Gastrocnemius medialis (tissue), 4 donors: ENCODE measurements at regions not wholly inside any gene's neighbourhood (a gene's known extent, or its start where the extent isn't known, plus 50 kb on each side); places are given as distances from the start of the nearest gene placed in this dataset.

Source experiments
- CTCF ChIP-seq, 5 experiments: fragments of 450-650 bp in 3 of 5; fragments of 200-600 bp in 2 of 5; sonication (generic) in 2 of 5; IDR thresholded peaks in 4 of 5; conservative IDR thresholded peaks in 1 of 5; 1 replicate in 4 of 5; 2 replicates in 1 of 5; pipeline ENCODE4 v1.5.1; 2016 to 2019; ENCODE audit warnings: antibody characterized with exemption in 5 of 5, mild to moderate bottlenecking in 3 of 5, moderate library complexity in 3 of 5
- POLR2A ChIP-seq, 2 donors: fragments of 450-650 bp; IDR thresholded peaks; one replicate each; pipeline ENCODE4 v1.6.1; 2017; ENCODE audit warnings: antibody characterized with exemption in 2 of 2, mild to moderate bottlenecking in 2 of 2, moderate library complexity in 2 of 2

- TF ChIP-seq CTCF (IDR thresholded peaks at IDR 0.05 in 4 of 5, conservative IDR thresholded peaks at IDR 0.05 in 1 of 5) (no peak), POLR2A (IDR thresholded peaks at IDR 0.05) (no peak)
These were observed 592.0 kb downstream of the BRD1 start for GRCh38 chr22:49235463-49236300.
